GM10266 (cell line): ENCODE measurements at regions not wholly inside any gene's neighbourhood (a gene's known extent, or its start where the extent isn't known, plus 50 kb on each side); places are given as distances from the start of the nearest gene placed in this dataset.

Source experiments
- DNase-seq: peaks from one replicate; pipeline ENCODE4 v3.0.0; 2012; ENCODE audit errors: extremely low spot score
- CTCF ChIP-seq: IDR thresholded peaks from 2 replicates; pipeline ENCODE4 v1.5.1; 2012; ENCODE audit warnings: mild to moderate bottlenecking, low read depth; ENCODE audit not compliant: control insufficient read depth, insufficient read depth; ENCODE audit errors: missing control alignments

DNA sequence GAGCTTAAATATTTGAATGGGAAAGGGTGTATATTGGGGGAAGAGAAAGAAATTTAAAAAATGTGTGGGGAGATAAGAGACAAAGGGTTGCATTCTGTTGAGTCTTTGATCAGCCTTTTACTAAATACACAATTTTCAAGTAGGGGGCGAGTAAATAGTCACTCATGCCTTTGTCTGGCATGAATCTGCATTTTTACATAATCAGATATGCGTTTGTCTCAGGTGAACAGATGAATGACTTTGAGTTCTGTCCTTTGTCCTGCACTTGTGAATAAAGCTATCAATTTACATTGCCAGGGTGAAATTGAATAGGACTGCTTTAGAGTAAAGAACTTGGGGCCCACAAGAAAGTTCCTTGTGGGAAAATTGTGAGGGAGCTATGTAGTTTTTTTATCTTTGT lies 523.6 kb upstream of the LUZP2 start:
- no peak for DNase-seq
- no peak for TF ChIP-seq CTCF

DNA sequence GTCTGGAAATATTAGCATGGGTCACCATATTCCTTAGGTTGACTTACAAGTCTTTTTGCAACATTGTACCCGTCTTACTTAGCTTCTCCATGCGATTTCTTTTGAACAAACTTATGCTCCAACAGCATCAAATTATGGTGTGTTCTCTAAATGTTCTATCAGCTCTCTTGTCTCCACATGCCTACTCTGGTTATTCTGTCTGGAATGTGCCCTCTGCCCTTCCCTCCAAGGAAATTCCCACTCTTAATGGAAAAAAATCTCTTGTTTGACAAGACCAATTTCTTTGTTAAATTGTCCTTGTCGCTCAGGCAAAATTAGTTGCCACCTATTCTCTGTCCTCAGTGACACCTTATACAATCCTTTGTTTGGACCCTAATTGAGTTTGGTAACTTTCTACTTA lies 522.8 kb upstream of the LUZP2 start:
- no peak for TF ChIP-seq CTCF
- no peak for DNase-seq

- DNase-seq: no peak
- TF ChIP-seq CTCF: no peak
Observed at GRCh38 chr11:23974601-23975000, 522.3 kb upstream of the LUZP2 start.

GRCh38 chr11:23976426-23976825 lies 520.4 kb upstream of the LUZP2 start:
- no peak for TF ChIP-seq CTCF
- DNase-seq: no peak

GRCh38 chr11:23976841-23977271 lies 520.0 kb upstream of the LUZP2 start:
- no peak for DNase-seq
- no peak for TF ChIP-seq CTCF

GRCh38 chr11:23988381-23989006 lies 508.4 kb upstream of the LUZP2 start:
- no peak for DNase-seq
- no peak for TF ChIP-seq CTCF

DNA sequence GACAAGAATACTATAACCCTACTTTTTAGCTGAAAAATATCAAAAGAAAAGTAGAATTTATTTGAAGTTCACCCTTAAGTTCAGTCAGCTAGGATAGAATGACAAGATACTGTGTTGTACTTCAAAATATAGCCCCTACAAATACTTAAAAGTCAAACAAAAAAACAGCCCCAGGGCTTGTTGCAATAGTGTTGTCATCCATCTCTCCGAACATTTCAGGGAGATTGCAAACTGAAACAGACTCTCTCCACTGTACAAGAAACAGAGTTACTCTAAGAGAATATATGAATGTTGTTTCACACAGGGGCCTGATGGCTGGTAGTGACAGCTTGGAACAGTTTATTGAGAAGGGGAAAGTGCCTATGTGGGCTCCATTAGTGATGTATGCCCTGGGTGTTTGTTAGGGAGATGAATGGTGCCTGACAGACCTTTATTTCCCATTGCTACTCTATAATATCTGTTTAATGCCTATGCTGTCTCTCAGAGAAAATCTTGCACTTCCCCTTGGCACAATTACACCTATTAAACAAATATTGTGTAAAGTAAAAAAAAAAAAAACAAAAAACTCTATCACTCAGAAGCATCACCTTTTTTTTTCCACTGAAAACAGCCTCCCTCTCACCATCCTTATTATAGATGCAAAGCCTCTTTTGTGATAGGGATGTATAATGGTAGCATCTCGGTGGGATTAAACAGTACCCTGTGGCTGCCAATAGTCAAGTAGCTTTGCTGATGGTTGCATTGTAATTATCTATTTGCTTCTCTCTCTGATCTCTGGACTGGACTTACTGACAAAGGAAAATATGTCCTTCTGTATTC lies 506.3 kb upstream of the LUZP2 start:
- no peak for DNase-seq
- TF ChIP-seq CTCF: no peak
